PC-9 (cell line): ENCODE measurements at regions not wholly inside any gene's neighbourhood (a gene's known extent, or its start where the extent isn't known, plus 50 kb on each side); places are given as distances from the start of the nearest gene placed in this dataset.

Source experiments
- BruUV-seq: library from RNA; stranded (reverse); fragments of 400-500 nt; replicated peaks from 2 replicates; lab custom pipeline; 2021; lab: Mats Ljungman, UMichigan
- CTCF ChIA-PET: fragments of 300-600 bp; sonication (Branson Sonifier 250); formaldehyde crosslinking; loops from one replicate; lab custom pipeline; 2022; ENCODE audit warnings: antibody characterized with exemption; lab: Charles Lee
- POLR2A ChIA-PET: fragments of 300-600 bp; sonication (Branson Sonifier 250); formaldehyde crosslinking; loops from one replicate; lab custom pipeline; 2022; ENCODE audit warnings: antibody characterized with exemption; ENCODE audit not compliant: unreplicated experiment; lab: Charles Lee
- DNase-seq, 2 experiments: peaks; one replicate each; pipeline versions ENCODE4 v3.0.0 to v3.0.0-alpha.2; 2015 to 2022; ENCODE audit warnings: mixed read lengths in 1 of 2
- H2AFZ ChIP-seq: fragments of 200-600 bp; sonication (generic); 2 replicates; pipeline ENCODE4 v1.8.1; 2017; ENCODE audit warnings: antibody characterized with exemption
- H3F3A ChIP-seq: fragments of 200-600 bp; sonication (generic); 2 replicates; pipeline ENCODE4 v1.8.1; 2017; ENCODE audit warnings: antibody characterized with exemption, mild to moderate bottlenecking, low read depth; ENCODE audit not compliant: insufficient read depth
- H3K27ac ChIP-seq: fragments of 200-600 bp; sonication (generic); 2 replicates; pipeline ENCODE4 v1.6.1; 2016; ENCODE audit warnings: mixed run types
- H3K27me3 ChIP-seq: fragments of 200-600 bp; sonication (generic); 2 replicates; pipeline ENCODE4 v1.6.1; 2016; ENCODE audit warnings: low read depth, mixed run types; ENCODE audit not compliant: insufficient read depth
- H3K36me3 ChIP-seq: fragments of 200-600 bp; sonication (generic); 2 replicates; pipeline ENCODE4 v1.6.1; 2016; ENCODE audit warnings: low read depth, mixed run types
- H3K4me1 ChIP-seq: fragments of 200-600 bp; sonication (generic); replicated peaks from 2 replicates; pipeline ENCODE4 v1.6.1; 2016; ENCODE audit warnings: mixed run types; ENCODE audit not compliant: insufficient read depth
- H3K4me2 ChIP-seq: fragments of 200-600 bp; sonication (generic); 2 replicates; pipeline ENCODE4 v1.6.1; 2017; ENCODE audit warnings: mixed run types
- H3K4me3 ChIP-seq: fragments of 200-600 bp; sonication (generic); 2 replicates; pipeline ENCODE4 v1.6.1; 2016; ENCODE audit warnings: mixed run types
- H3K79me2 ChIP-seq: fragments of 200-600 bp; sonication (generic); 2 replicates; pipeline ENCODE4 v1.6.1; 2017; ENCODE audit warnings: low read depth, mixed run types
- H3K9me2 ChIP-seq: fragments of 200-600 bp; sonication (generic); 2 replicates; pipeline ENCODE4 v1.8.1; 2017; ENCODE audit warnings: mild to moderate bottlenecking; ENCODE audit not compliant: insufficient read depth
- H3K9me3 ChIP-seq: fragments of 200-600 bp; sonication (generic); 2 replicates; pipeline ENCODE4 v1.8.1; 2016; ENCODE audit warnings: low read depth; ENCODE audit not compliant: insufficient read depth
- H4K20me1 ChIP-seq: fragments of 200-600 bp; sonication (generic); 2 replicates; pipeline ENCODE4 v1.8.1; 2017; ENCODE audit not compliant: insufficient read depth
- CTCF ChIP-seq: fragments of 200-600 bp; sonication (generic); conservative IDR thresholded peaks from 2 replicates; pipeline ENCODE4 v1.6.1; 2017; ENCODE audit warnings: mixed run types, antibody characterized with exemption, mild to moderate bottlenecking, moderate library complexity
- EZH2 ChIP-seq: fragments of 200-600 bp; sonication (generic); IDR thresholded peaks from 2 replicates; pipeline ENCODE4 v1.8.0; 2017; ENCODE audit warnings: antibody characterized with exemption, low read depth
- intact Hi-C: fragments of 100-400 bp; cut with micrococcal nuclease; formaldehyde crosslinking; loops from one replicate; pipeline ENCODE4 v1.10.0; 2022; ENCODE audit not compliant: unreplicated experiment

GRCh38 chr6:81487489-81487888, 265.0 kb downstream of the TENT5A start:
- H3F3A ChIP-seq, result no peaks in the 10 kb centered on the region
- POLR2A ChIA-PET, result no interaction called here
- no peaks in the 10 kb centered on the region for H4K20me1 ChIP-seq
- no TSS peak for BruUV-seq
- TF ChIP-seq EZH2 (no peak), CTCF (no peak)
- intact Hi-C loops, result no loop called here
- no peak overlapping the region for H3K4me2 ChIP-seq
- no peaks in the 10 kb centered on the region for H3K27me3 ChIP-seq
- H3K9me3 ChIP-seq, result no peaks in the 10 kb centered on the region
- no peaks in the 10 kb centered on the region for H3K9me2 ChIP-seq
- no peak overlapping the region for H3K27ac ChIP-seq
- CTCF ChIA-PET, result no interaction called here
- no peak overlapping the region for H2AFZ ChIP-seq
- H3K79me2 ChIP-seq, result no peaks in the 10 kb centered on the region
- no peak for DNase-seq
- H3K36me3 ChIP-seq, result no peaks in the 10 kb centered on the region
- H3K4me3 ChIP-seq, result no peak overlapping the region
- no peaks in the 10 kb centered on the region for H3K4me1 ChIP-seq

GRCh38 chr6:81486234-81486633, 266.2 kb downstream of the TENT5A start:
- Histone ChIP-seq H3K27ac (no peak overlapping the region), H3K4me1 (no peaks in the 10 kb centered on the region; the same call in 1 of the 2 replicates), H3K4me2 (no peak overlapping the region), H3K4me3 (no peak overlapping the region), H3K9me3 (no peaks in the 10 kb centered on the region), H3K36me3 (no peaks in the 10 kb centered on the region), H3K9me2 (no peaks in the 10 kb centered on the region), H2AFZ (no peak overlapping the region), H3K79me2 (no peaks in the 10 kb centered on the region), H3K27me3 (no peaks in the 10 kb centered on the region), H3F3A (no peaks in the 10 kb centered on the region), H4K20me1 (no peaks in the 10 kb centered on the region)
- intact Hi-C loops, result no loop called here
- BruUV-seq, result no TSS peak
- ChIA-PET CTCF (no interaction called here), POLR2A (no interaction called here)
- TF ChIP-seq EZH2 (no peak), CTCF (no peak)
- no peak for DNase-seq

DNA sequence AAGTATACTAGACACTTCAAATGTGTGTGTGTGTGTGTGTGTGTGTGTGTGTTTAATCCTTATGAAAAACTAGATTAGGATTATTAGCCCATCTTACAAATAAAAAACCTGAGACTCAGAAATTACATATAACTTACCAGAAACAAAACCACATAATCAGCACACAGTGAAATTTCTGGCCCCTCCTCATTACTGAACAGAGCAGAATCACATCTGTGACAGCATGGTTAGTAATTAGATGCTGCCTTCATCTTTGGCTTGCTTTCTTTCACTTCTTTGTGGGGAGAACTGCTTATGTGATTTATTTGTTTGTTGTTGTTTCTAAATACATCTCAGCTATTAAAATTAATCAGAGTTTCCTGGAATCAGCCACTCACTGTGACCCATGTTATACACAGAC, 267.1 kb downstream of the TENT5A start:
- intact Hi-C loops, result no loop called here
- no peak overlapping the region for H3K27ac ChIP-seq
- no peaks in the 10 kb centered on the region for H3K79me2 ChIP-seq
- peaks cover 8% of the 10 kb centered on the region for H3K4me1 ChIP-seq
- TF ChIP-seq CTCF (no peak), EZH2 (no peak)
- ChIA-PET POLR2A (no interaction called here), CTCF (no interaction called here)
- no peak for DNase-seq
- no TSS peak for BruUV-seq
- H3K4me3 ChIP-seq, result no peak overlapping the region
- no peaks in the 10 kb centered on the region for H3K27me3 ChIP-seq
- no peak overlapping the region for H3K4me2 ChIP-seq
- H3K36me3 ChIP-seq, result no peaks in the 10 kb centered on the region
- H3K9me2 ChIP-seq, result no peaks in the 10 kb centered on the region
- no peak overlapping the region for H2AFZ ChIP-seq
- no peaks in the 10 kb centered on the region for H4K20me1 ChIP-seq
- H3K9me3 ChIP-seq, result no peaks in the 10 kb centered on the region
- no peaks in the 10 kb centered on the region for H3F3A ChIP-seq
